RWPE1 (cell line): ENCODE measurements at regions not wholly inside any gene's neighbourhood (a gene's known extent, or its start where the extent isn't known, plus 50 kb on each side); places are given as distances from the start of the nearest gene placed in this dataset.

Experiments
- CTCF ChIA-PET: fragments of 350-600 bp; sonication (Branson Sonifier 250); formaldehyde crosslinking; extraction: SDS; loops from one replicate; lab custom pipeline; 2021; lab: Yijun Ruan, JAX
- POLR2A ChIA-PET: fragments of 400-600 bp; formaldehyde crosslinking; extraction: SDS; loops from one replicate; lab custom pipeline; 2020; ENCODE audit warnings: antibody characterized with exemption; ENCODE audit not compliant: low non-redundant PET; lab: Yijun Ruan, JAX
- DNase-seq: peaks from one replicate; pipeline ENCODE4 v3.0.0; 2012; ENCODE audit warnings: low spot score
- H3K27ac ChIP-seq: fragments of 450-650 bp; 2 replicates; pipeline ENCODE4 v1.5.1; 2017
- CTCF ChIP-seq: fragments of 450-650 bp; conservative IDR thresholded peaks from 2 replicates; pipeline ENCODE4 v1.5.1; 2017; ENCODE audit warnings: low read depth, mild to moderate bottlenecking

- TF ChIP-seq CTCF, result no peak
- POLR2A ChIA-PET, result no interaction called here
- DNase-seq, result peak; percentile 14
- H3K27ac ChIP-seq, result no peak overlapping the region
- CTCF ChIA-PET, result interaction anchor here (0.6 kb wide), 1 partner anchor 188 kb away, joined by 3 read pairs; no protein-coding TSS in a partner anchor
Measured at GRCh38 chr9:89790542-89791109, 185.8 kb downstream of the GADD45G start.

GRCh38 chr9:89791754-89792153 is 186.9 kb downstream of the GADD45G start:
- no peak overlapping the region for H3K27ac ChIP-seq
- DNase-seq, result no peak
- POLR2A ChIA-PET, result no interaction called here
- CTCF ChIA-PET, result interaction anchor here (0.6 to 0.8 kb wide), 3 partner anchors 107 to 470 kb away, joined by 3 read pairs; partner anchors contain the start of gene GADD45G
- no peak for TF ChIP-seq CTCF

- DNase-seq, result no peak
- ChIA-PET CTCF (interaction anchor here (0.6 to 0.8 kb wide), 2 partner anchors 188 to 470 kb away, joined by 3 read pairs; partner anchors contain the start of gene GADD45G), POLR2A (no interaction called here)
- TF ChIP-seq CTCF, result no peak
- no peak overlapping the region for H3K27ac ChIP-seq
Measured at GRCh38 chr9:89792189-89793123, 187.6 kb downstream of the GADD45G start.

GRCh38 chr9:89793124-89793495 is 188.3 kb downstream of the GADD45G start:
- POLR2A ChIA-PET, result no interaction called here
- CTCF ChIA-PET, result no interaction called here
- no peak overlapping the region for H3K27ac ChIP-seq
- no peak for TF ChIP-seq CTCF
- DNase-seq, result no peak

- ChIA-PET CTCF (no interaction called here), POLR2A (no interaction called here)
- no peak for DNase-seq
- H3K27ac ChIP-seq, result no peak overlapping the region
- no peak for TF ChIP-seq CTCF
Measured at GRCh38 chr9:89793551-89793950, 188.7 kb downstream of the GADD45G start.

GRCh38 chr9:89794918-89795317 is 190.1 kb downstream of the GADD45G start:
- no peak overlapping the region for H3K27ac ChIP-seq
- no peak for TF ChIP-seq CTCF
- CTCF ChIA-PET, result no interaction called here

More at GRCh38 chr9:89794918-89795317, 190.1 kb downstream of the GADD45G start:
- POLR2A ChIA-PET, result no interaction called here
- no peak for DNase-seq
